ENCODE measurements at regions not wholly inside any gene's neighbourhood (a gene's known extent, or its start where the extent isn't known, plus 50 kb on each side); places are given as distances from the start of the nearest gene placed in this dataset.

DNA sequence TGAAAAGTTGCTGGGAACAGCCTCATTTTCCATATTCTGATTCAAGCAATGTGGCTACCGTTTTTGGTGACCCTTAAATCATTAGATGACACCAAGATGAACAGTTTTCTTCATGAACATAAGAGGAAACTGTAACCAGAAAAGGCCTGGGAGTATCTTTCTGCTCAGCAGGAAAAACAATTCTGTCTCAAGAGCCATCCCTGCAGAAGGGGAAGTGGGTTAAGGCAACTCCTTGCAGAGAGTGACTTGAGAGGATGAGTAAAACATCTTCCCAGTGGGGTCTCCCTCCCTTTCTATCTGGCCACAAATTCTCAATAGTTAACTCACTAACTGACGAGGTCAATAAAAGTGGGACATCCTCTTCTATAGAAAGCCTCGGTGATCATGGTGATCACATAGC is 187.6 kb upstream of the NRIP1 start:
- H3K4me3 ChIP-seq (ENCODE audit: low read depth, low read length), result no peak overlapping the region
- no peak for TF ChIP-seq CTCF (IDR thresholded peaks at IDR 0.05; ENCODE audit: insufficient read depth, low read depth, low read length, missing control alignments)
- no peak for DNase-seq (ENCODE audit: low read depth)

- no peak for DNase-seq (ENCODE audit: low read depth)
- no peak overlapping the region for H3K4me3 ChIP-seq (ENCODE audit: low read depth, low read length)
- no peak for TF ChIP-seq CTCF (IDR thresholded peaks at IDR 0.05; ENCODE audit: insufficient read depth, low read depth, low read length, missing control alignments)
Observed at GRCh38 chr21:15254111-15254510, 189.3 kb upstream of the NRIP1 start.

DNA sequence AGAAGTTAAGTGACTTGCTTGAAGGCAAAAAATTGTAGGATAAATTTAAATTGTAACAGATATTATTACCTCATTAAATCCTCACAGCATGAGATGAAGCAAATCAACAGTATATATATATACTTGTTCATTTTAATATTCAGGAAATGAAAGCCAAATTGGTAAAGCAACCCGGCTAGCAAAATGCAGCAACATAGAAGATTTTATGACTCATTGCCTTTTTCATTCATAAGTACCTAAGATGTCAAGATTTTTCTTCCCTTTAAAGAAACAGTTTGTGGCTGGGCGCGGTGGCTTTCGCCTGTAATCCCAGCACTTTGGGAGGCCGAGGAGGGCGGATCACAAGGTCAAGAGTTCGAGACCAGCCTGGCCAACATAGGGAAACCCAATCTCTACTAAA is 190.5 kb upstream of the NRIP1 start:
- DNase-seq (ENCODE audit: low read depth), result no peak
- TF ChIP-seq CTCF (IDR thresholded peaks at IDR 0.05; ENCODE audit: insufficient read depth, low read depth, low read length, missing control alignments), result no peak
- no peak overlapping the region for H3K4me3 ChIP-seq (ENCODE audit: low read depth, low read length)

DNA sequence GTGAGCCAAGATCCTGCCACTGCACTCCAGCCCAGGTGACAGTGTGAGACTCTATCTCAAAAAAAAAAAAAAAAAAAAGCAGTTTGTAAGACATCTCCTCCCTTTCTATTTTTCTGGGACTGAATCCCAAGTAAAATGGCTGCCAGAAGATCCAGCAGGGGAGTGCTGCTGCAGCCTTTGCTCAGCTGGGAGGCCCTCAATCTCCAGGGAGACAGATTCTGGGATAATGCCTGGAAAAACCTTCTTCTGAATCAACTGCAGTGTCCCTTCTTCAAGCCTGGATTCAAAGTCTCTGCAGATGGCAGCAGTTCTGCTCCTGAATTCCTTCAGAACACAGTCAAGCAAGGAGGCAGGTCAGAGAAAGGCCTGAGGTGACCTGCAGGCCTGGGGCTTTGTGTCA is 191.0 kb upstream of the NRIP1 start:
- no peak for DNase-seq (ENCODE audit: low read depth)
- no peak for TF ChIP-seq CTCF (IDR thresholded peaks at IDR 0.05; ENCODE audit: insufficient read depth, low read depth, low read length, missing control alignments)
- H3K4me3 ChIP-seq (ENCODE audit: low read depth, low read length), result no peak overlapping the region

DNA sequence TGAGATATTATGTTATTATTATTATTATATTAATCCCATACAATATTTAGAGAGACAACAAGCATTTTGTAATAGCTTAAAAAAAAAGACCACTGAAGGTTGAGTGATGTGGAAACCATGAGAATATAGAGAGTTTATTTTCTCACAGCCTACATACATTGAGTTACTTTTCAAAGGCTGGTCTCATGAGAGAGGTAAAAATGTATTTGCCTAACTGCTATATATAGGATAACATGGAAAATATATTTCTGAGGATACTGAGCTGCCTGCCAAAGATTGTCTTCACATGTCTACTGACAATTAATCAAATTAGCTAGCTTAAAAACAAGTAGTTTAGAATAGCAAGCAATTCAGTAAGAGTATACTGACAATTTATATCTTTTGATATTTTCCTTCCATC is 192.2 kb upstream of the NRIP1 start:
- DNase-seq (ENCODE audit: low read depth), result no peak
- H3K4me3 ChIP-seq (ENCODE audit: low read depth, low read length), result no peak overlapping the region
- no peak for TF ChIP-seq CTCF (IDR thresholded peaks at IDR 0.05; ENCODE audit: insufficient read depth, low read depth, low read length, missing control alignments)

- H3K4me3 ChIP-seq (ENCODE audit: low read depth, low read length), result no peak overlapping the region
- no peak for TF ChIP-seq CTCF (IDR thresholded peaks at IDR 0.05; ENCODE audit: insufficient read depth, low read depth, low read length, missing control alignments)
- no peak for DNase-seq (ENCODE audit: low read depth)
Observed at GRCh38 chr21:15257646-15258045, 192.8 kb upstream of the NRIP1 start.

DNA sequence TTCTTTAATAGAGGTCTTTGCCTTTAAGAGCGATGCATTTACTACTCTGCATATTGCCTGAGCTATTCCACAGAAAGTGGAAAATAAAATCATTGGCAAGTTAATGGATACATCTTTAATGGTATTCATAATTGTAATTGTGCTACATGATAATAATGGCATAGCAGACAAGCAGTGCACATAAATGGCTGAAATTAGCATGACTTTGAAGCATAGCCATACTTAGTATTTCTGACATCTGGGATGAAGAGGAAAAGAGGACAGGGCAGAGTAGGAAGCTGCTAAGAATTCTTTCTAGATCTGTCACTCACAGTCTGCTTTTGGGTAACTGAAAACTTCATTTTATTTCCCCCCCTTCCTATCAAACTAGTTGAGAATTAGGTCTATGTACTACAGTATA is 195.0 kb upstream of the NRIP1 start:
- H3K4me3 ChIP-seq (ENCODE audit: low read depth, low read length), result no peak overlapping the region
- DNase-seq (ENCODE audit: low read depth), result no peak

More for the DNA sequence above, 195.0 kb upstream of the NRIP1 start:
- no peak for TF ChIP-seq CTCF (IDR thresholded peaks at IDR 0.05; ENCODE audit: insufficient read depth, low read depth, low read length, missing control alignments)

All from GM12865 (cell line).